ENCODE measurements at regions not wholly inside any gene's neighbourhood (a gene's known extent, or its start where the extent isn't known, plus 50 kb on each side); places are given as distances from the start of the nearest gene placed in this dataset.

DNA sequence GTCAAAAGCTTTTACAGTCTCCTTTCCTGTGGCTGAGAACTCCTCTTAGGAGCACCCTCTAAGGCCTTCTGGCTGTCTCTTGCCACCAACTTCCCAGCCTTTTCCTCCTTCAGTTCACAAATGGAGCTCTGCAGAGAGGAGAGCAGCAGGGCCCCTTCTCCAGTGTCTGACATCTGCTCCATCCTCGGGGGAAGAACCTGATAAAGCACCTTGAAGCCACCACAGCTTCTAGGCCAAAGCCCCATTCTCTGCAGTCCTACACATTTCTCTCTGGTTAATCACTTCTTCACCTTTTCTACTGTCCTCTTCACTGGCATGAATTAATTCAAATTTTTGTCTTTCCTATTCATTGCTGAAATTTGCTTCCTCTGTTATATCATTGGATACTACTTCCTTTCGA lies 378.1 kb upstream of the POU3F1 start:
- 69 to 76% (median 74%) methylated on average over 2 of the region's 2 CpGs for WGBS, 4 donors
- no peak for DNase-seq
- H3K4me1 ChIP-seq (replicated peaks in 1 of 2): no peaks in the 10 kb centered on the region
- no peak overlapping the region for H3K4me3 ChIP-seq
- no peaks in the 10 kb centered on the region for H3K9me3 ChIP-seq (replicated peaks in 1 of 3)
- TF ChIP-seq, protein P1, sequence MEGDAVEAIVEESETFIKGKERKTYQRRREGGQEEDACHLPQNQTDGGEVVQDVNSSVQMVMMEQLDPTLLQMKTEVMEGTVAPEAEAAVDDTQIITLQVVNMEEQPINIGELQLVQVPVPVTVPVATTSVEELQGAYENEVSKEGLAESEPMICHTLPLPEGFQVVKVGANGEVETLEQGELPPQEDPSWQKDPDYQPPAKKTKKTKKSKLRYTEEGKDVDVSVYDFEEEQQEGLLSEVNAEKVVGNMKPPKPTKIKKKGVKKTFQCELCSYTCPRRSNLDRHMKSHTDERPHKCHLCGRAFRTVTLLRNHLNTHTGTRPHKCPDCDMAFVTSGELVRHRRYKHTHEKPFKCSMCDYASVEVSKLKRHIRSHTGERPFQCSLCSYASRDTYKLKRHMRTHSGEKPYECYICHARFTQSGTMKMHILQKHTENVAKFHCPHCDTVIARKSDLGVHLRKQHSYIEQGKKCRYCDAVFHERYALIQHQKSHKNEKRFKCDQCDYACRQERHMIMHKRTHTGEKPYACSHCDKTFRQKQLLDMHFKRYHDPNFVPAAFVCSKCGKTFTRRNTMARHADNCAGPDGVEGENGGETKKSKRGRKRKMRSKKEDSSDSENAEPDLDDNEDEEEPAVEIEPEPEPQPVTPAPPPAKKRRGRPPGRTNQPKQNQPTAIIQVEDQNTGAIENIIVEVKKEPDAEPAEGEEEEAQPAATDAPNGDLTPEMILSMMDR (IDR thresholded peaks at IDR 0.05): no peak
- TF ChIP-seq POLR2A (IDR thresholded peaks at IDR 0.05): no peak
- H3K36me3 ChIP-seq (replicated peaks in 1 of 2): no peaks in the 10 kb centered on the region
- intact Hi-C loops (cut with DNase I): no loop called here
- no peaks in the 10 kb centered on the region for H3K27me3 ChIP-seq
- no peak overlapping the region for H3K27ac ChIP-seq

DNA sequence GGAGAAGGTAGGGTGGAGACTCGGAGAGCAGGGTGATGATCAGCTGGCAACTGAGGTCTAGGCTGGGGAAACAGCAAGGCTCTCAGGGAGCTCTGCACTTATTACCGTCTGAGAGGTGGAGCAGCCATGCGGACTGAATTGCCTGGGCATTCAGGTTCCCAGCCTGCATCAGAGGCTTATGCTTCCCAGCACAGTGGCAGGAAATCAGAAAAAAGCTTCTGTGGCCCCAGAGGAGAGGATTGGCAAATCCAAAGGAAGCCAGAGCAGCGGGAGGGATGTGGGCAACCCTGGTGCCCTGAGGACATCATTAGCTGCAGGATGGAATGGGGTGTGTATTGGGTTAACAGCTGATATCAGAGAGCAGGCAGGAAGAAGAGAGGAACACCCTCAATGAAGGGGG lies 374.1 kb upstream of the POU3F1 start:
- H3K27ac ChIP-seq: no peak overlapping the region
- no peaks in the 10 kb centered on the region for H3K9me3 ChIP-seq (replicated peaks in 1 of 3)
- no peak for DNase-seq
- no peaks in the 10 kb centered on the region for H3K4me1 ChIP-seq (replicated peaks in 1 of 2)
- no peak overlapping the region for H3K4me3 ChIP-seq
- H3K27me3 ChIP-seq: no peaks in the 10 kb centered on the region
- H3K36me3 ChIP-seq (replicated peaks in 1 of 2): no peaks in the 10 kb centered on the region
- intact Hi-C loops (cut with DNase I): no loop called here
- 68 to 74% (median 72%) methylated on average over 4 of the region's 4 CpGs for WGBS, 4 donors
- TF ChIP-seq, protein P1 (IDR thresholded peaks at IDR 0.05): no peak
- TF ChIP-seq POLR2A (IDR thresholded peaks at IDR 0.05): no peak

DNA sequence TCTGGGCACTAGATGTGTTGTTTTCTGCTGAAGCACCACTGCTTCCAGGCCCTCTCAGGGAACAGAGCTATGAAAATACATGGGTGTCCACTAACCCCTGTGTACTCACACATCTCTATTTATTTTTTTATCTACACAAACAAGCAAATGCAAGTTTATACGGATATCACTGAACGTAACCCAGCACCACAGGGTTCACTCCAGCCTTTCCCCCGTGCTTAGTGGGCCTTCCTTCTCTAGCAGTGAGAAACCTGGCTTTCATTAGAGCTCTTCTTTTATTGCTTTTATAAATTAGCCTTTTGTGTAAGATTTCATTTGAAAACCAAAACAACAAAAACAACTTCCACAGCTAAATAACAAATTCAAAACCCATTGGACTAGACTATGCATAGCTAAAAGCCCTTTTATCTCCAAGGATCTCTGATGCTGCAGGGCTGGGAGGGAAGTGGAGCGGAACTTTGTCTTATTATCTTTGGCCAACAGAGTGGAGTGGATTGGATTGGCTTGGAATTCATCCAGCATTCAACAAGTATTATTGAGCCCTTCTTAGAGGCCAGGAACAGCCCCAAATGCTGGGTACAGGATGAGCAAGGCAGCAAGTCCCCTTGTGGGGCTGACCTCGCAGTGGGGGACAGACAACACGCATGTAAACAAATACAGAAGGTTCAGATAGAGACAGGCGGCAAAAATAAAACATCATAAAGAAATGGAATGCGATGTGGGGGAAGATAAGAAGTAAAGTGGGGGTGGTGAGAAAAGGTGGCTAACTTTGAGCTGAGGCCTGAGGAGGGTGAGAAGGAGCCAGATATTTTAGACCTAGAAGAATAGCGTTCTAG lies 371.8 kb upstream of the POU3F1 start:
- no peaks in the 10 kb centered on the region for H3K27me3 ChIP-seq
- H3K4me1 ChIP-seq (replicated peaks in 1 of 2): no peaks in the 10 kb centered on the region
- intact Hi-C loops (cut with DNase I): no loop called here
- H3K9me3 ChIP-seq (replicated peaks in 1 of 3): no peaks in the 10 kb centered on the region
- H3K36me3 ChIP-seq (replicated peaks in 1 of 2): no peaks in the 10 kb centered on the region
- peak in 1 of 7 donors; percentile 23 for DNase-seq
- 66 to 73% (median 71%) methylated on average over 9 of the region's 9 CpGs for WGBS, 4 donors
- H3K4me3 ChIP-seq: no peak overlapping the region
- TF ChIP-seq, protein P1 (IDR thresholded peaks at IDR 0.05): no peak
- TF ChIP-seq POLR2A (IDR thresholded peaks at IDR 0.05): no peak
- no peak overlapping the region for H3K27ac ChIP-seq

DNA sequence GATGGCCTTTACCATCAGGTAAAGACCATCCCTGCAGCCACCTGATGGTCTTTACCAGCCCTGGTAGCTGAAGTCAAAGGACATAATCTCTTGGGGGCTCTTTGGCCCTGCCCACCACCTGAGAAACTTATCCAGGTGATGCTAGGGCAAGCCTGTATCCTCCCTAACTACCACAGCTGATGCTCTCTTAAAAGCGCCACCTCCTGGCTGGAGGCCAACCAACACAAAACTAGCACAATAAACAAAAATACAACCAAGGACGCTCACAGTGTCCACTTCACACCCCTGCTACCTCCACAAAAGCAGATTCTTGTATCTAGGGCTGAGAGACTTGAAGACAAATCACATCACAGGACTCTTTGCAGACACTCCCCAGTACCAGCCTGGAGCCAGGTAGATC lies 357.1 kb upstream of the POU3F1 start:
- Histone ChIP-seq H3K4me3 (no peak overlapping the region), H3K4me1 (replicated peaks in 1 of 2) (no peaks in the 10 kb centered on the region), H3K27me3 (no peaks in the 10 kb centered on the region), H3K9me3 (replicated peaks in 1 of 3) (no peaks in the 10 kb centered on the region), H3K36me3 (replicated peaks in 1 of 2) (no peaks in the 10 kb centered on the region), H3K27ac (no peak overlapping the region)
- intact Hi-C loops (cut with DNase I): no loop called here
- WGBS, 4 donors: 70 to 88% (median 82%) methylated on average over 2 of the region's 2 CpGs
- DNase-seq: no peak
- TF ChIP-seq, protein P1 (IDR thresholded peaks at IDR 0.05): no peak

All from adrenal gland (tissue), 9 donors.